ENCODE measurements at regions not wholly inside any gene's neighbourhood (a gene's known extent, or its start where the extent isn't known, plus 50 kb on each side); places are given as distances from the start of the nearest gene placed in this dataset.

- intact Hi-C loops (cut with micrococcal nuclease; ENCODE audit: unreplicated experiment): no loop called here
- in situ Hi-C loops (cut with HindIII; ENCODE audit: extremely low pct_ligation_motif_present, low pct_unique_long_range_greater_than_20kb): no loop called here
- H3K27me3 ChIP-seq (ENCODE audit: control insufficient read depth in 1 of 2, insufficient read depth in 2 of 2, low read length in 2 of 2): no peaks in the 10 kb centered on the region
- peaks cover 14% of the 10 kb centered on the region; the same call in 1 of the 2 replicates for H3K9me3 ChIP-seq (ENCODE audit: low read length)
- POLR2A ChIA-PET: interaction anchor here (1.5 kb wide), 1 partner anchor 11 kb away, joined by 5 read pairs; no protein-coding TSS in a partner anchor
- CTCF ChIA-PET (ENCODE audit: low intra/inter-chr PET ratio, low total read pairs): no interaction called here
- no TSS peak for BruUV-seq (replicated peaks)
- TF ChIP-seq ZNF317 (CRISPR knock-in tag; IDR thresholded peaks at IDR 0.05) (peak; percentile 97), HDAC1 (CRISPR knock-in tag; IDR thresholded peaks at IDR 0.05) (no peak)
- ATAC-seq (no peak), DNase-seq (ENCODE audit: low spot score) (no peak), FAIRE-seq (no peak)
- H3K27ac ChIP-seq (ENCODE audit: extremely low read length, insufficient read depth, low read length): no peak overlapping the region
- WGBS (ENCODE audit: low lambda C conversion rate): 12% methylated on average over 2 of the region's 2 CpGs
- no peak overlapping the region for H3K9ac ChIP-seq (ENCODE audit: insufficient read depth, low read depth, low read length)
- H3K4me3 ChIP-seq (replicated peaks in 1 of 3; ENCODE audit: insufficient read depth in 1 of 3, low read depth in 2 of 3, low read length in 3 of 3): no peak overlapping the region
- H3K4me1 ChIP-seq (ENCODE audit: insufficient read depth, low read length): peaks cover 21% of the 10 kb centered on the region
- no peak overlapping the region for H2AFZ ChIP-seq (ENCODE audit: low read length)
- no peaks in the 10 kb centered on the region for H4K20me1 ChIP-seq (ENCODE audit: insufficient read depth, low read length)
- H3K36me3 ChIP-seq (replicated peaks in 1 of 2; ENCODE audit: control insufficient read depth in 1 of 2, insufficient read depth in 2 of 2, low read length in 2 of 2): no peaks in the 10 kb centered on the region
- H3K79me2 ChIP-seq (ENCODE audit: insufficient read depth, low read length): no peaks in the 10 kb centered on the region
- H3K4me2 ChIP-seq (ENCODE audit: low read depth, low read length): no peak overlapping the region
Measured at GRCh38 chr15:58296276-58296675, 135.5 kb upstream of the LIPC start.

GRCh38 chr15:58297639-58298038 lies 134.2 kb upstream of the LIPC start:
- no peak for TF ChIP-seq CENPBD1 (CRISPR knock-in tag; IDR thresholded peaks at IDR 0.05; ENCODE audit: borderline replicate concordance, low read depth)
- TF ChIP-seq, protein P1, sequence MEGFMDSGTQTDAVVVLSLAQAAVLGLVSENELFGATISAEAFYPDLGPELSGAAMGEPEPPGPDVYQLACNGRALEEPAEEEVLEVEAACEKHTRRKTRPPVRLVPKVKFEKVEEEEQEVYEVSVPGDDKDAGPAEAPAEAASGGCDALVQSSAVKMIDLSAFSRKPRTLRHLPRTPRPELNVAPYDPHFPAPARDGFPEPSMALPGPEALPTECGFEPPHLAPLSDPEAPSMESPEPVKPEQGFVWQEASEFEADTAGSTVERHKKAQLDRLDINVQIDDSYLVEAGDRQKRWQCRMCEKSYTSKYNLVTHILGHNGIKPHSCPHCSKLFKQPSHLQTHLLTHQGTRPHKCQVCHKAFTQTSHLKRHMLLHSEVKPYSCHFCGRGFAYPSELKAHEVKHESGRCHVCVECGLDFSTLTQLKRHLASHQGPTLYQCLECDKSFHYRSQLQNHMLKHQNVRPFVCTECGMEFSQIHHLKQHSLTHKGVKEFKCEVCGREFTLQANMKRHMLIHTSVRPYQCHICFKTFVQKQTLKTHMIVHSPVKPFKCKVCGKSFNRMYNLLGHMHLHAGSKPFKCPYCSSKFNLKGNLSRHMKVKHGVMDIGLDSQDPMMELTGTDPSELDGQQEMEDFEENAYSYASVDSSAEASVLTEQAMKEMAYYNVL (CRISPR knock-in tag; IDR thresholded peaks at IDR 0.05; ENCODE audit: borderline replicate concordance): no peak
- TF ChIP-seq MBNL3 (CRISPR knock-in tag; conservative IDR thresholded peaks at IDR 0.05): no peak
- no peak for TF ChIP-seq LCORL (IDR thresholded peaks at IDR 0.05)
- TF ChIP-seq LCORL (CRISPR knock-in tag; IDR thresholded peaks at IDR 0.05): no peak
- no peak for TF ChIP-seq RXRB (CRISPR knock-in tag; IDR thresholded peaks at IDR 0.05; ENCODE audit: borderline replicate concordance)
- TF ChIP-seq ZNF652 (CRISPR knock-in tag; IDR thresholded peaks at IDR 0.05; ENCODE audit: borderline replicate concordance, low read depth): no peak
- no peak for TF ChIP-seq ATRX (CRISPR knock-in tag; IDR thresholded peaks at IDR 0.05; ENCODE audit: borderline replicate concordance)
- no peak for TF ChIP-seq ZNF121 (CRISPR knock-in tag; IDR thresholded peaks at IDR 0.05)
- no peak for TF ChIP-seq ZSCAN5A (CRISPR knock-in tag; IDR thresholded peaks at IDR 0.05; ENCODE audit: borderline replicate concordance)
- TF ChIP-seq ZNF235 (CRISPR knock-in tag; IDR thresholded peaks at IDR 0.05; ENCODE audit: borderline replicate concordance): no peak
- WGBS (ENCODE audit: low lambda C conversion rate): 100% methylated on average over 1 of the region's 1 CpG
- Histone ChIP-seq H3K9me3 (ENCODE audit: low read length) (peaks cover 8% of the 10 kb centered on the region; the same call in 1 of the 2 replicates), H4K20me1 (ENCODE audit: insufficient read depth, low read length) (no peaks in the 10 kb centered on the region), H3K4me3 (replicated peaks in 1 of 3; ENCODE audit: insufficient read depth in 1 of 3, low read depth in 2 of 3, low read length in 3 of 3) (no peak overlapping the region), H3K79me2 (ENCODE audit: insufficient read depth, low read length) (no peaks in the 10 kb centered on the region), H3K27ac (ENCODE audit: extremely low read length, insufficient read depth, low read length) (no peak overlapping the region), H3K36me3 (replicated peaks in 1 of 2; ENCODE audit: control insufficient read depth in 1 of 2, insufficient read depth in 2 of 2, low read length in 2 of 2) (no peaks in the 10 kb centered on the region), H3K4me1 (ENCODE audit: insufficient read depth, low read length) (peaks cover 21% of the 10 kb centered on the region), H3K27me3 (ENCODE audit: control insufficient read depth in 1 of 2, insufficient read depth in 2 of 2, low read length in 2 of 2) (no peaks in the 10 kb centered on the region), H3K9ac (ENCODE audit: insufficient read depth, low read depth, low read length) (no peak overlapping the region), H3K4me2 (ENCODE audit: low read depth, low read length) (no peak overlapping the region), H2AFZ (ENCODE audit: low read length) (no peak overlapping the region)
- DNase-seq (ENCODE audit: low spot score): no peak
- FAIRE-seq: no peak
- no TSS peak for BruUV-seq (replicated peaks)
- POLR2A ChIA-PET: interaction anchor here (1.5 kb wide), 1 partner anchor 9 kb away, joined by 5 read pairs; no protein-coding TSS in a partner anchor
- intact Hi-C loops (cut with micrococcal nuclease; ENCODE audit: unreplicated experiment): no loop called here
- in situ Hi-C loops (cut with HindIII; ENCODE audit: extremely low pct_ligation_motif_present, low pct_unique_long_range_greater_than_20kb): no loop called here
- ATAC-seq: no peak
- CTCF ChIA-PET (ENCODE audit: low intra/inter-chr PET ratio, low total read pairs): no interaction called here
